Peyer's patch (tissue), 4 donors: ENCODE measurements at regions not wholly inside any gene's neighbourhood (a gene's known extent, or its start where the extent isn't known, plus 50 kb on each side); places are given as distances from the start of the nearest gene placed in this dataset.

Experiments
- DNase-seq, 3 donors: peaks; one replicate each; pipeline ENCODE4 v3.0.0-alpha.2; 2017 to 2019
- H3K27ac ChIP-seq, 4 donors: fragments of 200-600 bp; sonication (generic); one replicate each; pipeline ENCODE4 v1.5.1; 2016 to 2019
- H3K27me3 ChIP-seq, 2 donors: fragments of 200-600 bp; sonication (generic); one replicate each; pipeline ENCODE4 v1.5.1; 2019
- H3K36me3 ChIP-seq, 3 donors: fragments of 200-600 bp; sonication (generic); one replicate each; pipeline ENCODE4 v1.5.1; 2016 to 2019
- H3K4me1 ChIP-seq, 4 donors: fragments of 200-600 bp; sonication (generic); one replicate each; pipeline ENCODE4 v1.5.1; 2016 to 2019
- H3K4me3 ChIP-seq, 4 donors: fragments of 200-600 bp; sonication (generic); 1 replicate in 3 of 4; 2 replicates in 1 of 4; pipeline ENCODE4 v1.5.1; 2016 to 2019; ENCODE audit warnings: mild to moderate bottlenecking in 1 of 4
- H3K9me3 ChIP-seq, 4 donors: fragments of 200-600 bp; sonication (generic); one replicate each; pipeline ENCODE4 v1.5.1; 2016 to 2019; ENCODE audit warnings: mild to moderate bottlenecking in 1 of 4
- POLR2A ChIP-seq, 2 donors: fragments of 450-650 bp; IDR thresholded peaks; one replicate each; pipeline ENCODE4 v1.5.1; 2017; ENCODE audit warnings: antibody characterized with exemption in 2 of 2, mild to moderate bottlenecking in 2 of 2, moderate library complexity in 2 of 2
- TF ChIP-seq, protein P1 (sequence below), 6 experiments: fragments of 450-650 bp in 4 of 6; fragments of 200-600 bp in 2 of 6; sonication (generic) in 1 of 6; IDR thresholded peaks; one replicate each; pipeline ENCODE4 v1.5.1; 2017 to 2019; ENCODE audit warnings: antibody characterized with exemption in 6 of 6, mild to moderate bottlenecking in 3 of 6, moderate library complexity in 1 of 6

DNA sequence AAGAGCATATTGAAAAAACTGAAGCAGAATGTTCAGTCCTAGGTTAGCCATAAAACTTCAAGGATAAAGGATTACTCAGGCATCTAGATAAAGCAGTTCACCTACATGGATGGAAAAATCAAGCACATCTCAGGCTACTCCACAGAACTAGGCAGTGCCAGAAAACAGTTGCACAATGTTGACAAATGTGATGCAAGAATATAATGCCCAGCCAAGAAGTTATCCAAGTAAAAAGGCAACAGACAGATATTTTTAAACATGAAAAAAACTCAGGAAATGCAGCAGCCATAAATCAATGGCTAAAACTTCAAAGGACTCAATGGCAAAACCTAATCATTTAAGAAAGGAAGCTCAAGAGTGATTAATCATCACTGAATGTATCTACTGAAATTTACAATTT lies 456.0 kb upstream of the FAM241A start:
- Histone ChIP-seq H3K4me1 (no peaks in the 10 kb centered on the region), H3K4me3 (no peak overlapping the region), H3K9me3 (no peaks in the 10 kb centered on the region), H3K27me3 (no peaks in the 10 kb centered on the region), H3K27ac (no peak overlapping the region), H3K36me3 (no peaks in the 10 kb centered on the region)
- TF ChIP-seq, protein P1, sequence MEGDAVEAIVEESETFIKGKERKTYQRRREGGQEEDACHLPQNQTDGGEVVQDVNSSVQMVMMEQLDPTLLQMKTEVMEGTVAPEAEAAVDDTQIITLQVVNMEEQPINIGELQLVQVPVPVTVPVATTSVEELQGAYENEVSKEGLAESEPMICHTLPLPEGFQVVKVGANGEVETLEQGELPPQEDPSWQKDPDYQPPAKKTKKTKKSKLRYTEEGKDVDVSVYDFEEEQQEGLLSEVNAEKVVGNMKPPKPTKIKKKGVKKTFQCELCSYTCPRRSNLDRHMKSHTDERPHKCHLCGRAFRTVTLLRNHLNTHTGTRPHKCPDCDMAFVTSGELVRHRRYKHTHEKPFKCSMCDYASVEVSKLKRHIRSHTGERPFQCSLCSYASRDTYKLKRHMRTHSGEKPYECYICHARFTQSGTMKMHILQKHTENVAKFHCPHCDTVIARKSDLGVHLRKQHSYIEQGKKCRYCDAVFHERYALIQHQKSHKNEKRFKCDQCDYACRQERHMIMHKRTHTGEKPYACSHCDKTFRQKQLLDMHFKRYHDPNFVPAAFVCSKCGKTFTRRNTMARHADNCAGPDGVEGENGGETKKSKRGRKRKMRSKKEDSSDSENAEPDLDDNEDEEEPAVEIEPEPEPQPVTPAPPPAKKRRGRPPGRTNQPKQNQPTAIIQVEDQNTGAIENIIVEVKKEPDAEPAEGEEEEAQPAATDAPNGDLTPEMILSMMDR (IDR thresholded peaks at IDR 0.05): no peak
- no peak for TF ChIP-seq POLR2A (IDR thresholded peaks at IDR 0.05)
- DNase-seq: no peak

DNA sequence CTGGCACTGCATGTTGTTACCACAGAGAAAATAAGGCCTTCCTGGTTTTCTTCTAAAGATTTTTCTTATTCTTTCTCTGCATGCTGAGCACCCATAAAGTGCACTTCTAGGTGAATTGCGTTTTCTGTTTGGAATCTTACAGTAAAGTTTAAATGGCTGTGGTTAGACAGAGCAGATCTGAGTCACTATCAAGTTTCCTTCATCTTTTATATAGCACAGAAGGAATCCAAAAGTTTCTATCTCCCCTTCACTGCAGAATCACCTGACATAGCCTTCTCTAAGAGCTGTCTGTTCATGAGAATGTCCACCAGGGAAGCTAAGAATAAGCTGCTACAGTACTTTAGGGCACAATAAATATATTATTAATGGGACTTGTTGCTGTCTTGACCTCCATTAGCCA lies 455.5 kb upstream of the FAM241A start:
- no peak overlapping the region for H3K4me3 ChIP-seq
- no peak for TF ChIP-seq POLR2A (IDR thresholded peaks at IDR 0.05)
- no peaks in the 10 kb centered on the region for H3K9me3 ChIP-seq
- H3K27ac ChIP-seq: no peak overlapping the region
- no peaks in the 10 kb centered on the region for H3K27me3 ChIP-seq
- no peaks in the 10 kb centered on the region for H3K4me1 ChIP-seq
- H3K36me3 ChIP-seq: no peaks in the 10 kb centered on the region
- DNase-seq: no peak

DNA sequence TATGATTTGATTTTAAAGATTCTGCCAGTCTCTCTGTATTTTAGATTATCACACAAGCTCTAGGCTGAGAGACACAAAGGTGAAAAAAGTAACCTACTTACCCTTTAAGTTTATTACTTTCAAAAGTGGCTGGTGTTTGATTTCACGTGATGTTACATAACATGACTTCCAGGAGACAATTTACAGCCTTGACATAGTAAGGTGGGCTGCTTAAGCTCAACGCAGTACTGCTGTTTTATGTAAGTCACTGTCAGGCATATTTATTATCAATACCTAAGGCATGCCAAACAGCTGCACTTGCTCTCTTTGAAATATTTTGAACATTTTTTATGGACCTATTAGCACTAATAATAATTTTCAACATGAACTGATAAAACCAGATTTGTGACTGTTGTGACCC lies 451.5 kb upstream of the FAM241A start:
- Histone ChIP-seq H3K27me3 (no peaks in the 10 kb centered on the region), H3K27ac (no peak overlapping the region), H3K36me3 (no peaks in the 10 kb centered on the region), H3K4me3 (no peak overlapping the region), H3K9me3 (no peaks in the 10 kb centered on the region), H3K4me1 (no peaks in the 10 kb centered on the region)
- DNase-seq: no peak
- TF ChIP-seq POLR2A (IDR thresholded peaks at IDR 0.05): no peak
- TF ChIP-seq, protein P1 (IDR thresholded peaks at IDR 0.05): no peak

DNA sequence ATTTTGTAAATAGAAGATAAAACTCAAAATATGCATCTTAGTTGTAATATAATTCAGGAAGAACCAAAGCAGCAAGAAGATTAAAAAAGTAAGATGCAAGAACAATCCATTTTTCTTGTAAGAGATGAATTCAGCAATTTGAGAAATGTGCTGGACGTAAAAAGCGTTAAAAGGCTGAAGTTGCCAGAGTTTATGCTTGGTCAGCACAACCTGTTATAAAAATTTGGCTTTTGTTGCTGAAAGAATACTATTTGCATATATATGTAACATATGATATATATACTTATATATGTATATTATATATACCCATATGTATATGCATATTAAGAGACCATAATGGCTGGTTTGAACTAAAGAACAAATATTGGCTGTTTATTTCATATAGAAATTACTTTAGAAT lies 449.6 kb upstream of the FAM241A start:
- Histone ChIP-seq H3K27ac (no peak overlapping the region), H3K27me3 (no peaks in the 10 kb centered on the region), H3K9me3 (no peaks in the 10 kb centered on the region), H3K4me1 (no peaks in the 10 kb centered on the region), H3K36me3 (no peaks in the 10 kb centered on the region), H3K4me3 (no peak overlapping the region)
- TF ChIP-seq POLR2A (IDR thresholded peaks at IDR 0.05): no peak
- TF ChIP-seq, protein P1 (IDR thresholded peaks at IDR 0.05): no peak
- no peak for DNase-seq

DNA sequence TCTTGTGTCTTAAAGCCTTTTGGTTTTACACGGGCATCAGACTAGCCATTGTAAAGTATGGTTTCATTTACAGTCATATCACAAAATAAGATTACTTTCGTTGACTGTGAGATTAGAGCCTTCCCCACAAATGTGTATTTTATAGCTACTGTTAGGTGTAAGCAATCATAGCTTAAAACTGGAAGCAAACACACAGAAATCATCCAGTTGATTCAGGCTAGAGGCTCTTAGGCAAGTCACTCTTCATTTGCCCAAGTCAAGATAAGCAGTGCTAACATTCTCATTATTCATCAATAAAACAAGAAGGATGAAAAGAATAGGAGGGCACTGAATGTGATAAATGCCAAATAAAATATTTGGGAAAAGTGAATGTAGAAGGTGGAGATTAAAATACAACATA lies 448.7 kb upstream of the FAM241A start:
- Histone ChIP-seq H3K4me1 (no peaks in the 10 kb centered on the region), H3K36me3 (no peaks in the 10 kb centered on the region), H3K9me3 (no peaks in the 10 kb centered on the region), H3K4me3 (no peak overlapping the region), H3K27me3 (no peaks in the 10 kb centered on the region), H3K27ac (no peak overlapping the region)
- TF ChIP-seq, protein P1 (IDR thresholded peaks at IDR 0.05): no peak
- TF ChIP-seq POLR2A (IDR thresholded peaks at IDR 0.05): no peak
- no peak for DNase-seq

DNA sequence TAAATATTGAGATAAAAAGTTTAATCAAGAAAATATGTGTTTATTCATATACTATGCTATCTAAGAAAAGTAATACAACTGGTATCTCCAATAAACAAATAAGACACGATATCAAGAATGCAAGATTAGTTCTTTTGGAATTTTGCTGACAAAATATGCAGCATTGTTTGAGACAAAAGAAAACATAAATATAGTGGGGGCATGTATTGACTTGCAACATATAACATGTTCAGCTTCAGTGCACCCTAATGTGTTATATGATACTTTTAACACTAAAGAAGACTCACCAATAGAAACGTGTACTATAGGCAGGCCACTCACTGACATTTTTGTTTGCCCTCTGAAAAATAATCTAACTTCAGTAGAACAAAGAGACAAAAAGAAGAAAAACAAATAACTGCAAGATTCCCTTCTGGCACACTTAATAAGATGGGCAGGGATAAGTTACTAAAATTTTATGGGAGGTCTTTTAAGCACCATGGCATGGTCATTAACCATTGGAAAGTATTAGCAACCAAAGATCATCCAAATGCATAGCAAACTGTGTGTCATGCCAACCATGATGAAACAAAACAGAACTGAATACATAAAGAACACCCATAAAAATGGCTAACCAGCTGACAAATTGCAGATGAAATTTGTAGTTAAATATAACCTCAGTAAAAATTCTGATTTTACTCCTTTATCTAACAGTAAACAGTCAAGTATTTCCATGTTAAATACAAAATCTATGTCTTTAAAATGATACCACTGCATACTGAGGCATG lies 447.9 kb upstream of the FAM241A start:
- no peak overlapping the region for H3K4me3 ChIP-seq
- no peaks in the 10 kb centered on the region for H3K4me1 ChIP-seq
- no peak for DNase-seq
- no peak overlapping the region for H3K27ac ChIP-seq
- no peaks in the 10 kb centered on the region for H3K9me3 ChIP-seq
- H3K36me3 ChIP-seq: no peaks in the 10 kb centered on the region
- H3K27me3 ChIP-seq: no peaks in the 10 kb centered on the region
- TF ChIP-seq, protein P1 (IDR thresholded peaks at IDR 0.05): no peak
- no peak for TF ChIP-seq POLR2A (IDR thresholded peaks at IDR 0.05)
